Memory B cell (primary cell): ENCODE measurements at regions not wholly inside any gene's neighbourhood (a gene's known extent, or its start where the extent isn't known, plus 50 kb on each side); places are given as distances from the start of the nearest gene placed in this dataset.
"Not testable (repeated sequence)": the region's sequence is repeated elsewhere in the genome, so short reads cannot be mapped to it uniquely, and the experiment has no call there.

Experiments used
- ATAC-seq: fragments of 150-1000 bp; cut with Tn5 transposase; 2 replicates; pipeline ENCODE4 v1.10.0; 2021; ENCODE audit warnings: low read depth, mild to moderate bottlenecking, moderate library complexity
- DNase-seq, 2 donors: peaks; one replicate each; pipeline ENCODE4 v3.0.0; 2022; ENCODE audit warnings: low spot score in 2 of 2
- H3K27ac Mint-ChIP-seq: one replicate; pipeline ENCODE4 v1.8.0; 2022; ENCODE audit warnings: mild to moderate bottlenecking, moderate library complexity, mixed read lengths
- H3K27me3 Mint-ChIP-seq: one replicate; pipeline ENCODE4 v1.8.0; 2022; ENCODE audit warnings: mixed read lengths
- H3K36me3 Mint-ChIP-seq: one replicate; pipeline ENCODE4 v1.8.0; 2022; ENCODE audit warnings: mild to moderate bottlenecking, mixed read lengths
- H3K4me1 Mint-ChIP-seq: one replicate; pipeline ENCODE4 v1.8.0; 2022; ENCODE audit warnings: mixed read lengths
- H3K4me3 Mint-ChIP-seq: one replicate; pipeline ENCODE4 v1.8.0; 2022; ENCODE audit warnings: mild to moderate bottlenecking, moderate library complexity, mixed read lengths
- H3K9me3 Mint-ChIP-seq: one replicate; pipeline ENCODE4 v1.8.0; 2022; ENCODE audit warnings: mixed read lengths

GRCh38 chr1:18571275-18571674, 59.4 kb upstream of the PAX7 start:
- Mint-ChIP-seq H3K36me3 (no peaks in the 10 kb centered on the region), H3K27ac (no peak overlapping the region)

DNA sequence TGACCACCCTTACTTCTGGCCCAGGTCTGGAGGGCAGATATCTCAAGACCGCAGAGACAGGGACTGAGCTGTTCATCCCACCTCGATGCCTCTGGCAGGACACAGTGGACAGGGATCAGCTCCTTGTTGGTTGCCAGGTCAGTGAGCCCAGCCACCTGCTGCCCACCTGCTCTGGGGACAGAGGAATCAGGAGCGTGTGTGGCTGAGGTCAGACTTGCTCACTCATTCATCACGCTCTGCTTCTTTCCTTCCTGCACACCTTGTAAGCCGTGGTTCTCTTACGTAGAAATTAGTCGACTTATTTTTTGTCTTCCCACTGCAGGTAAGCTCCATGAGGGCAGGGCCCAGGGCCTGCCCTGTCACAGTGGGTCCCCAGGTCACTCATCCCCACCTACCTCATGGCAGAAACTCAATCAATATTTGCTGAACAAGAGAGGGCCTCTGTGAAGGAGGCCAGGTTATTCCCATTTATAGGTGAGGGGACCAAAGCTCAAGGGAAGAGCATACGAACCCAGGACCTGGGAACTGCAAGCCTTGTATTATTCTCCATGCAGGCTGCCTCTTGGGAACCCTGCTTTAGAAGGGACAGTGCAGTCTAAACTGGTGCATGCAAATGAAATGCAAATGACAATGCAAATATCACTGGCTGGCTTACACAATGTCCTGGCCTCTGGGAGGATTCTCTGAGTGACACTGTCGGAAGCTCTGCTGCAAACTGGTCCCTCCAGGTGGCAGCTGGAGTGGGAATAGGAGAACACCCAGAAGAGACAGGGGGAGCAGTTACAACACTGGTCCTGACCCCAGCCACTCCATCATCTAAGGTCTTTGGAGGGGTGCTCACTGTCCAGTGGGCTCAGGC, 58.4 kb upstream of the PAX7 start:
- Mint-ChIP-seq H3K36me3 (no peaks in the 10 kb centered on the region), H3K27me3 (peaks cover 13% of the 10 kb centered on the region), H3K9me3 (peaks cover 4% of the 10 kb centered on the region), H3K4me1 (peaks cover 12% of the 10 kb centered on the region), H3K27ac (no peak overlapping the region), H3K4me3 (no peak overlapping the region)
- ATAC-seq (no peak), DNase-seq (no peak)

More at GRCh38 chr1:18571275-18571674, 59.4 kb upstream of the PAX7 start:
- peaks cover 4% of the 10 kb centered on the region for H3K9me3 Mint-ChIP-seq
- DNase-seq: no peak
- peaks cover 12% of the 10 kb centered on the region for H3K4me1 Mint-ChIP-seq
- ATAC-seq: no peak
- peaks cover 14% of the 10 kb centered on the region for H3K27me3 Mint-ChIP-seq
- no peak overlapping the region for H3K4me3 Mint-ChIP-seq

GRCh38 chr1:18573170-18573569, 57.5 kb upstream of the PAX7 start:
- Mint-ChIP-seq H3K4me1 (peaks cover 12% of the 10 kb centered on the region), H3K4me3 (no peak overlapping the region)
- ATAC-seq: peak; percentile 22

GRCh38 chr1:18574754-18575153, 55.9 kb upstream of the PAX7 start:
- peaks cover 12% of the 10 kb centered on the region for H3K4me1 Mint-ChIP-seq
- DNase-seq (no peak), ATAC-seq (no peak)
- no peaks in the 10 kb centered on the region for H3K36me3 Mint-ChIP-seq
- H3K27ac Mint-ChIP-seq: no peak overlapping the region
- peaks cover 11% of the 10 kb centered on the region for H3K27me3 Mint-ChIP-seq
- H3K9me3 Mint-ChIP-seq: no peaks in the 10 kb centered on the region
- H3K4me3 Mint-ChIP-seq: no peak overlapping the region

More at GRCh38 chr1:18573170-18573569, 57.5 kb upstream of the PAX7 start:
- no peak overlapping the region for H3K27ac Mint-ChIP-seq
- H3K27me3 Mint-ChIP-seq: peaks cover 13% of the 10 kb centered on the region
- H3K9me3 Mint-ChIP-seq: peaks cover 2% of the 10 kb centered on the region
- no peak for DNase-seq
- H3K36me3 Mint-ChIP-seq: no peaks in the 10 kb centered on the region

DNA sequence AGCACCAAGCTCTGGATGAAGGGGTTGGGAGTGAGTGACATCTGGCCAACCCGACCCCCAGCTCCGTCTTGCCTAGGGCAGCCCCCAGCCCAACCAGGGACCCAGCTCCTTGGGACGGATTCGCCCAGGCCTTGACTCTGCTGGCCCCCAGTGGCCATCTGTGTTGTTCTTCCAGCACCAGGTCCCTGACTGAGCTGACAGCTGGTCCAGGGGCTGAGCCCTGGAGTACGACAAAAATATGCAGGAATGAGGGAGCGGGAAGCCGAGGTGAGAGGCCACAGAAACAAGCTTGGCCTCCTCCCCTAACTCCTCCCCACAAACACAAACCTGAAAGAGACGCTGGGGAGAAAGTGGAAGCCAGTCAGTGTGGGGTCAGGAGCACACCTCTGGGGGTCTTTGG, 55.0 kb upstream of the PAX7 start:
- peaks cover 12% of the 10 kb centered on the region for H3K4me1 Mint-ChIP-seq
- DNase-seq (peak; percentile 51 to 52), ATAC-seq (no peak)

DNA sequence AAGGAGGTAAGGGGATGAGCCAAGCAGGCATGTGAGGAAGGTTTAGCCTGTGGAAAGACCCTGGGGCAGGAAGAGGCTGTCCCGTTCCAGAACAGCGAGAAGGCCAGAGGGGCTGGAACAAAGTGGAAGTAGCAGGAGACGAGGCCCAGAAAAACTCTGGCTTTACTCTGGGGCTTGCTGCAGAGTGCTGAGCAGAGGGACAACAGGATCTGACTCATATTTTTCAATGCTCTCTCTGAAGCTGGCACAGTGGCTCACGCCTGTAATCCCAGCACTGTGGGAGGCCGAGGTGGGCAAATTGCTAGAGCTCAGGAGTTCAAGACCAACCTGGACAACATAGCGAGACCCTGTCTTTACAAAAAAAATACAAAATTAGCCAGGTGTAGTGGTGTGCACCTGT, 52.4 kb upstream of the PAX7 start:
- Mint-ChIP-seq H3K27me3 (peaks cover 12% of the 10 kb centered on the region), H3K9me3 (no peaks in the 10 kb centered on the region), H3K36me3 (no peaks in the 10 kb centered on the region), H3K4me3 (no peak overlapping the region), H3K27ac (no peak overlapping the region), H3K4me1 (peaks cover 4% of the 10 kb centered on the region)
- ATAC-seq (no peak), DNase-seq (no peak)

More for the DNA sequence above, 55.0 kb upstream of the PAX7 start:
- no peaks in the 10 kb centered on the region for H3K9me3 Mint-ChIP-seq
- no peak overlapping the region for H3K4me3 Mint-ChIP-seq
- peaks cover 6% of the 10 kb centered on the region for H3K27me3 Mint-ChIP-seq
- no peak overlapping the region for H3K27ac Mint-ChIP-seq
- H3K36me3 Mint-ChIP-seq: no peaks in the 10 kb centered on the region

DNA sequence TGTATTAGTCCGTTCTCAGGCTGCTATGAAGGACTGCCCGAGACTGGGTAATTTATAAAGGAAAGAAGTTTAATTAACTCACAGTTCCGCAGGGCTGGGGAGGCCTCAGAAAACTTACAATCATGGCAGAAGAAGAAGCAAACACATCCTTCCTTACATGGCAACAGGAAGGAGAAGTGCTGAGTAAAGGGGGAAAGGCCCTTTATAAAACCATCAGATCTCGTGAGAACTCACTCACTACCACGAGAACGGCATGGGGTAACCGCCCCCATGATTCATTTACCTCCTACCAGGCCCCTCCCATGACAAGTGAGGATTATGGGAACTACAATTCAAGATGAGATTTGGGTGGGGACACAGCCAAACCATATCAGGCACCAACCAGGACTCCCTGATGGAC, 51.4 kb upstream of the PAX7 start:
- H3K4me3 Mint-ChIP-seq, H3K4me1 Mint-ChIP-seq, H3K9me3 Mint-ChIP-seq, DNase-seq, H3K36me3 Mint-ChIP-seq, ATAC-seq, H3K27ac Mint-ChIP-seq: not testable (repeated sequence)
- peaks cover 12% of the 10 kb centered on the region for H3K27me3 Mint-ChIP-seq

DNA sequence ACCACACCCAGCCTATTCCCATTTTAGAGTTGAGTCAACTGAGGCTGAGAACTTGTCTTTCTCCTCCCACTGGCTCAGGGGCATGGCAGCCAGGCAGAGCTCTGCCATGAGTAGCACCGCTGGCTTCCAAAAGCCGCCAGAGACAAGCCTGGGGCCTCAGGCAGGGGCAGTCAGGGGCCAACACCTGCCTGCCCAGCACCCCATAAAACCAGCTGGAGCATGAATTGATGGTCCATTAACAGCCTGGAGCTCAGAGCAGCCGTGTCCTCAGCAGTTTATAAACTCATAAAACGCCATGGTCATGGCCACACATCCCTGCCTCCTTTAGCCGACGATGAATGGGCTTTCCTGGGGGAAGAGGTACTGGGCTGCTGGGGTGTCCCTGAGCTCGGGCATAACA, 50.6 kb upstream of the PAX7 start:
- no peaks in the 10 kb centered on the region for H3K36me3 Mint-ChIP-seq
- no peak overlapping the region for H3K4me3 Mint-ChIP-seq
- no peaks in the 10 kb centered on the region for H3K9me3 Mint-ChIP-seq
- H3K4me1 Mint-ChIP-seq: no peaks in the 10 kb centered on the region
- no peak for ATAC-seq
- no peak for DNase-seq
- peaks cover 18% of the 10 kb centered on the region for H3K27me3 Mint-ChIP-seq
- no peak overlapping the region for H3K27ac Mint-ChIP-seq

DNA sequence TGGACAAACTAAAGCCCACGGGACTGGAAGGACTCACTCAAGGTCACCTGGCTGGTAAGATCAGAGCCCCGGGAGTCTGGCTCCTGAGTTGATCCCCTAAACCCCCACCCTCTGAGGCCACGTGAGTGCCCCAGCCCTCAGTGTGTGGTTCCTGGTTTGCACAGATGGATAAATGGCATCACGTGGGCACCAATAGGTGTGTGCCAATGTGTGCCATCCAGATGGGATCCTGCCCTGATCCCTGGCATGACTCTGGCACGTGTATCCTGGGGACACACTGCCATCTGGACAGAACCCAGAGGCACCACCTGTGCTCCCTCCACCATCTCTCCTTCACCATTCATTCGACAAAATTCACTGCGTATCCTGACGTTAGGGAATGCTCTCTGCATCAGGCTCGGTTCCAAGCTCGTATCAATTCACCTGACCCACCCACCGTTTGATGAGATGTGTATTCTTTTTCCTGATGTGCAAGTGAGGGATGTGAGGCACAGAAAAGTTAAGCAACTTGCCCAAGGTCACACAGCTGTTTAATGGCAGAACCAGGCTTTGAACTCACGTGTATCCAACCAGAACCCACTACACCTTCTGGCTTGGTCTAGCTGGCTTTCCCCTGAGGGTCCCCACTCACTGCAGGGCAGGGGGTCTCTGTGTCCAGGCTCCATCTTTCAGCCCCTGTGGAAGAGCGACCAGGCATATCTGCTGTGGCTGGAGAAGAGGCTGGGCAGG, 49.8 kb upstream of the PAX7 start:
- Mint-ChIP-seq H3K27me3 (peaks cover 20% of the 10 kb centered on the region), H3K4me3 (no peak overlapping the region), H3K36me3 (no peaks in the 10 kb centered on the region), H3K4me1 (no peaks in the 10 kb centered on the region), H3K27ac (no peak overlapping the region), H3K9me3 (no peaks in the 10 kb centered on the region)
- no peak for DNase-seq
- ATAC-seq: no peak
